ENCODE measurements at regions not wholly inside any gene's neighbourhood (a gene's known extent, or its start where the extent isn't known, plus 50 kb on each side); places are given as distances from the start of the nearest gene placed in this dataset.

DNA sequence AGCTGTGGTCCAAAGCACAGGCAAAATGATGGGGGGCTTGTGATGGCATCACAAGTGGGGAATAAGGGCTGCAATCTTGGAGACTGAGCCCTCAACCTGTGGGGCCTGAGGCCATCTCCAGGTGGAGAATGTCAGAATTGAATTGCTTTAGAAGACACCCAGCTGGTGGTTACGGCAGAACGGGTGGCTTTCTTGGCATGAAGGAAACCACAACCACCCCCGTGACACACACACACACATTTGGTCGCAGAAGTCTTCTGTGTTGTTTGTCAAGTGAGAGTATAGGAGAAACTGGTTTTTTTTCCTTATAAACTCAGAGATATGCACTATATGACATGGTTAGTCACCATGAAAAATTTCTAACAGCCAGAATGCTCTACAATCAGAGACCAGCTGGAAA is 139.5 kb upstream of the CDH4 start:
- Histone ChIP-seq H3K27me3 (ENCODE audit: control insufficient read depth, insufficient read depth, low read length) (no peaks in the 10 kb centered on the region), H3K36me3 (ENCODE audit: control insufficient read depth, insufficient read depth, low read length) (no peaks in the 10 kb centered on the region), H3K4me3 (ENCODE audit: low read depth, low read length) (no peak overlapping the region)
- DNase-seq (ENCODE audit: low read depth) = no peak
- no peak for FAIRE-seq
- TF ChIP-seq, protein P1, sequence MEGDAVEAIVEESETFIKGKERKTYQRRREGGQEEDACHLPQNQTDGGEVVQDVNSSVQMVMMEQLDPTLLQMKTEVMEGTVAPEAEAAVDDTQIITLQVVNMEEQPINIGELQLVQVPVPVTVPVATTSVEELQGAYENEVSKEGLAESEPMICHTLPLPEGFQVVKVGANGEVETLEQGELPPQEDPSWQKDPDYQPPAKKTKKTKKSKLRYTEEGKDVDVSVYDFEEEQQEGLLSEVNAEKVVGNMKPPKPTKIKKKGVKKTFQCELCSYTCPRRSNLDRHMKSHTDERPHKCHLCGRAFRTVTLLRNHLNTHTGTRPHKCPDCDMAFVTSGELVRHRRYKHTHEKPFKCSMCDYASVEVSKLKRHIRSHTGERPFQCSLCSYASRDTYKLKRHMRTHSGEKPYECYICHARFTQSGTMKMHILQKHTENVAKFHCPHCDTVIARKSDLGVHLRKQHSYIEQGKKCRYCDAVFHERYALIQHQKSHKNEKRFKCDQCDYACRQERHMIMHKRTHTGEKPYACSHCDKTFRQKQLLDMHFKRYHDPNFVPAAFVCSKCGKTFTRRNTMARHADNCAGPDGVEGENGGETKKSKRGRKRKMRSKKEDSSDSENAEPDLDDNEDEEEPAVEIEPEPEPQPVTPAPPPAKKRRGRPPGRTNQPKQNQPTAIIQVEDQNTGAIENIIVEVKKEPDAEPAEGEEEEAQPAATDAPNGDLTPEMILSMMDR (IDR thresholded peaks at IDR 0.05; ENCODE audit: insufficient read depth, low read length, severe bottlenecking) = no peak

DNA sequence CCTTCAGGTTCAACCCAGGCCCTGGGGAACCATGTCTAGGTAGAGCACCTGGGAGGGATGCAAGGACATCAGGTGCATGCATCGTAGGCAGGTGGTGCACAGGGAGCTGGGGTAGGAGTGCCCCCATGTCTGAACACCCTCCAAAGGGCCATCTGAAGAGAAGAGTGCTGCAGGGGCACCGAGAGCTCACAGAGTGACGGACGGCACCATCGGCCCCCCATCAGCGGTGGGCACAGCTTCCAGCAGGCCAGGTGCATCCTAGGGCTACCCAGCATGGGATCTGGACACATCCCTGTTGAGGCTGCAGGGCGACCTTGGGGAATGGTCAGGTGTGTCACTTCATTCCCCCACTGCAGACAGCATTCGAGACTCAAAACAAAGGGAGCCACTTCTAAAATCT is 138.3 kb upstream of the CDH4 start:
- DNase-seq (ENCODE audit: low read depth) (no peak), FAIRE-seq (no peak)
- Histone ChIP-seq H3K27me3 (ENCODE audit: control insufficient read depth, insufficient read depth, low read length) (no peaks in the 10 kb centered on the region), H3K4me3 (ENCODE audit: low read depth, low read length) (no peak overlapping the region), H3K36me3 (ENCODE audit: control insufficient read depth, insufficient read depth, low read length) (no peaks in the 10 kb centered on the region)
- TF ChIP-seq, protein P1 (IDR thresholded peaks at IDR 0.05; ENCODE audit: insufficient read depth, low read length, severe bottlenecking) = no peak

DNA sequence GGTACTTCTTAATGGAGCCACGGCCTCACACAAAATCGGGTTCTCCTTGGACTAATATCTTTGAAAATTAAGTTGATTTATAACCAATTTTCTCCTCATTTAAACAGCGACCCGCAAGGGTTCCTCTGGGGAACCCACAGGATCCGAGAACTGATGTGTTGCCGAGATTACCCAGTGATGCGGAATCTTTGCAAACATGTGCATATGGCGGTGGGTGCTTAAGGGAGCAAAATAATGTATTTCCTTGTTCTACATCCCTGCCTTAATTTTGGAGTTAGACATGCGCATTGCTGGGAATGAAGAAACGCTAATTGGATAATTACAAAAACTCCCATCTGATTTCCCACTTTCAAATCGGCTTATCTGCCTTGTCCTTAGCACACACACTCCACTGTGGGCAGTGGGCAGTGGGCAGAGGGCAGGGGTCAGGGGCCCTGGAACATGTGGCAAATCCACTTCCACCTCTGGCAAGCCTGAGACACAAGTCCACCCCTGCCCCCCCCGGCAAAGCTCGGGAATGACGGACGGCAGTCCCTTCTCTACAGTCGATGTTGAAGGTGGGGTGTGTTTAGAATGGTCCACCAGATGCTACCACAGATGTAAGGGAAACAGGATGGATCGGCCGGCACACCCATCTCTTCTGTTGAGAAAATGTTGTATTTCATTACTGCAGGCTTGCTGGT is 137.4 kb upstream of the CDH4 start:
- H3K4me3 ChIP-seq (ENCODE audit: low read depth, low read length) = no peak overlapping the region
- no peaks in the 10 kb centered on the region for H3K36me3 ChIP-seq (ENCODE audit: control insufficient read depth, insufficient read depth, low read length)
- FAIRE-seq (no peak), DNase-seq (ENCODE audit: low read depth) (no peak)
- TF ChIP-seq, protein P1 (IDR thresholded peaks at IDR 0.05; ENCODE audit: insufficient read depth, low read length, severe bottlenecking) = no peak
- H3K27me3 ChIP-seq (ENCODE audit: control insufficient read depth, insufficient read depth, low read length) = no peaks in the 10 kb centered on the region

DNA sequence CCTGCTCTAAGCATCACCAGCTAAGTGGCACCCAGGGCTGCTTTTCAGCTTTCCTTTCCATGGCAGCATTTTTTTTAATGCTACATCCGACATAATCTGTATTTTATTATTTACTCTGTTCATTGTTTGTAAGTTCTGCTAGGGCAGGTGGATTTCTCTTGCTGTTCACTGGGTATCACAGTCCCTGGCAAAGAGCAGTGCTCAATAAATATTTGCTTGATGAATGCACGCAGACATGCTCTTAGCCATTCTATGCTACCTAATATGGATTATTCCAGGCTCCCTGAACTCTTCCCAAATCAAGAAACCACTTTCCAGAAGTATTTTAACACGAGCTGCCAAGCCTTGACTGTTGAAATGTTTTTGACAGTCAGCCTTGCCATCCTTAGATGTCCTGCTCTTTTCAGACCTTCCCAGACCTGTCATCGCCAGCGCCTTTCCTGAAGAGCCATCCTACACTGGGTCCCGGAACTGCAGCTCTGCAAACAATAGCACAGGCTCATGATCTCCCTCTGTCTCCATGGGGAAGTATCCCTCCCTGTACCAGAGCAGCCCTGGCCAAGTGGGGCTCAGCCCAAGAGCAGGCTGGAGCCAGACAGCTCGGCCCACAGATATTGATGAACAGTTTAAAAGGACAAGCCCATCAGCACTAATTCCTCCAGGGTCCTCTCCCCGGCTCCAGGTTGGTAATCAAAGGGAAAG is 136.5 kb upstream of the CDH4 start:
- FAIRE-seq = no peak
- no peaks in the 10 kb centered on the region for H3K27me3 ChIP-seq (ENCODE audit: control insufficient read depth, insufficient read depth, low read length)

DNA sequence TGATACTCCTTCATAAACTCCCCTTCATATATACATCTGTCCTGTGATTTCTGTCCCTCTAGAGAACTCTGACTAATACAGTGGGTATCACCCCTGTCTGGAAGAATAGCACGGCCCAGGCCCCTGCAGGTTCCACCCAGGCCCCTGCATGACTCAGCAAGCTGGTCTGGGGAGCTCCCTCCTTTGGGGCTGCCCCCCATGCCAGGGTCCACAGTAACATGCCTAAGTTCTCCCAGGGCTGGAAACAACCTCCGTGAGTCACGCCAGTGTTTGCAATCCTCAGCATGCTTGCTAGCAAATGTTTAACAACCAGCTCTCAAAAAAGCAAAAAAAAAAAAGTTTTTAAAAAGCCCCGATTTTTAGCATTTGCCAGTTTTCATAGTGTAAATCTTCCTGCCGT is 134.3 kb upstream of the CDH4 start:
- DNase-seq (ENCODE audit: low read depth) = peak; percentile 17
- no peaks in the 10 kb centered on the region for H3K27me3 ChIP-seq (ENCODE audit: control insufficient read depth, insufficient read depth, low read length)
- no peak for FAIRE-seq

More for the DNA sequence above, 136.5 kb upstream of the CDH4 start:
- Histone ChIP-seq H3K36me3 (ENCODE audit: control insufficient read depth, insufficient read depth, low read length) (no peaks in the 10 kb centered on the region), H3K4me3 (ENCODE audit: low read depth, low read length) (no peak overlapping the region)
- TF ChIP-seq, protein P1 (IDR thresholded peaks at IDR 0.05; ENCODE audit: insufficient read depth, low read length, severe bottlenecking) = no peak
- no peak for DNase-seq (ENCODE audit: low read depth)

More for the DNA sequence above, 134.3 kb upstream of the CDH4 start:
- no peaks in the 10 kb centered on the region for H3K36me3 ChIP-seq (ENCODE audit: control insufficient read depth, insufficient read depth, low read length)
- TF ChIP-seq, protein P1 (IDR thresholded peaks at IDR 0.05; ENCODE audit: insufficient read depth, low read length, severe bottlenecking) = no peak
- H3K4me3 ChIP-seq (ENCODE audit: low read depth, low read length) = no peak overlapping the region
